ENCODE measurements at regions not wholly inside any gene's neighbourhood (a gene's known extent, or its start where the extent isn't known, plus 50 kb on each side); places are given as distances from the start of the nearest gene placed in this dataset.

DNA sequence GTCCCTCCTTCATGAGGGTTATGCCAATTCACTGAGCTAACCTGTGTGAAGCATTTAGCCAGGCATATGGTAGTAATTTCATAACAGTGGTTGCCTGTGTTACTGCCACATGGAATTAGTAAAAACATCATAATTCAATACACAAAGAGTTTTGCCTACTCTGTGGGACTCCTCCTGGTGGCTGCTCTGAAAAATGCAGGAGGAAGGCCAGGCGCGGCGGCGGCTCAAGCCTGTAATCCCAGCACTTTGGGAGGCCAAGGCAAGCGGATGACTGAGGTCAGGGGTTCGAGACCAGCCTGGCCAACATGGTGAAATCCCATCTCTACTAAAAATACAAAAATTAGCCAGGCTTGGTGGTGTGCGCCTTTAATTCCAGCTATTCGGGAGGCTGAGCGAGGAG lies 547.3 kb downstream of the CDK5RAP2 start:
- TF ChIP-seq TAF1 (IDR thresholded peaks at IDR 0.05; ENCODE audit: low read depth, low read length) = no peak
- no peak for TF ChIP-seq PAX5 (IDR thresholded peaks at IDR 0.05; ENCODE audit: insufficient read depth, low read length, severe bottlenecking)
- TF ChIP-seq POU2F2 (IDR thresholded peaks at IDR 0.05; ENCODE audit: low read depth, low read length) = no peak
- no peak for FAIRE-seq
- no peak for DNase-seq (ENCODE audit: insufficient read length, low spot score)

DNA sequence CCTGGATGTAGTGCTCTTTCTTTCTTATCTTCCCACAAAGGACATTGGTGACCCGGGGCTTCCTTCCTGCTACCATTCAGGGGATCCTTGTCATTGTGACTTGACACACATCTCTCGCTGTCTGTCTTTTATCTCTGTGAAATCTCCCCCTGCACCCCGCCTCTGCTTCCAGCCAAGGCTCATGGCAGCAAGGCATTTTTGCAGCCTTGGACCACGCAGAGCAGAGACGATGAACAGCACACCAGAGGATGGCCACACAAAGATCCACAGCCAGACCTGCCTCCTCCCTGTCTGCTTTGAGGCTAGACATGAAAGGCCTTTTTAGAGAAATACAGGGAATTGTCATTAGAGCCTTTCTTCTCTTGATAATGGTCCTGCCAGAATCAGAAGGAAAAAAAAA lies 549.1 kb downstream of the CDK5RAP2 start:
- TF ChIP-seq POLR2A (IDR thresholded peaks at IDR 0.05; ENCODE audit: low read depth, low read length) (no peak), PAX5 (IDR thresholded peaks at IDR 0.05; ENCODE audit: insufficient read depth, low read length, severe bottlenecking) (no peak), SPI1 (IDR thresholded peaks at IDR 0.05; ENCODE audit: low read depth, low read length) (no peak), POU2F2 (IDR thresholded peaks at IDR 0.05; ENCODE audit: low read depth, low read length) (no peak), POLR2AphosphoS5 (IDR thresholded peaks at IDR 0.05; ENCODE audit: low read depth, low read length) (no peak), TAF1 (IDR thresholded peaks at IDR 0.05; ENCODE audit: low read depth, low read length) (no peak)
- FAIRE-seq (no peak), DNase-seq (ENCODE audit: insufficient read length, low spot score) (no peak)

DNA sequence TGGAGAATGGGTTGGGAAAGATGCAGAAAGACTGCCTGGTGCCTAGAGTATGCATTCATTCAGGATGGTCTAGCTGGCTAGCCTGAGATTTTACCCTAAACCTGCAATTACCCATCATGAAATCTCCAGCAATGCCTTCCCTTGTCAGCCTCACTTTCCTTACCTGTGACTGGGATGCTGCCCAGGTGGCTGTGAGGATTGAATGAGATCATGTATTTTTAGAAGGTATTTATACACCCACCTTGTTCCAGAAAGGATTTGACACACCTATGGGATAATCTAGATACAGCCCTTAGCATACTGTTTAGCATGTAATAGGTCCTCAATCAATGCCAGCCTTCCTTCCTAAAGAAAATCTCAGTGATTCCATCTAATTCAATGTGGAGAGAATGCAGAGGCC lies 561.4 kb downstream of the CDK5RAP2 start:
- no peak for TF ChIP-seq PAX5 (IDR thresholded peaks at IDR 0.05; ENCODE audit: insufficient read depth, low read length, severe bottlenecking)
- no peak for TF ChIP-seq SPI1 (IDR thresholded peaks at IDR 0.05; ENCODE audit: low read depth, low read length)
- TF ChIP-seq POLR2A (IDR thresholded peaks at IDR 0.05; ENCODE audit: low read depth, low read length) = no peak
- no peak for TF ChIP-seq POU2F2 (IDR thresholded peaks at IDR 0.05; ENCODE audit: low read depth, low read length)
- TF ChIP-seq TAF1 (IDR thresholded peaks at IDR 0.05; ENCODE audit: low read depth, low read length) = no peak
- TF ChIP-seq POLR2AphosphoS5 (IDR thresholded peaks at IDR 0.05; ENCODE audit: low read depth, low read length) = no peak
- FAIRE-seq (no peak), DNase-seq (ENCODE audit: insufficient read length, low spot score) (no peak)

DNA sequence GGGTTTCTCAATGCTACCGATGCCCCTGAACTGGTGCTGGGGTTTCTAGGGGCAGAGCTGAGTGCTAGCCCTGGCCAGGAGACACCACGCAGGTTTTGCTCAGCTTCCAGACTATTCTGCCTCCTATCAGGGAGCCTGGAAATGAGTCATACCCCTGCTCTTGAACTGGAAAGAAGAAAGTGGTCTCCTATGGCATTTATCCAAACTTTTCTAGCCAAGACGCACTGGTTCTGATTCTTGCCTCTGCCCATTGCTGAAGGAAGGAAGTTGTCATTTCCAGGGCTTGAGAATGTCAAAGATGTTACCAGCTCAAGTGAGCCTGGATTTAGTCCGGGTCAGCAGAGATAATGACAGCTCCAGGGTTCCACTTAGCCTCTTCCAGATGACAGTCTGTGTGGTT lies 561.9 kb downstream of the CDK5RAP2 start:
- TF ChIP-seq PAX5 (IDR thresholded peaks at IDR 0.05; ENCODE audit: insufficient read depth, low read length, severe bottlenecking) (no peak), SPI1 (IDR thresholded peaks at IDR 0.05; ENCODE audit: low read depth, low read length) (no peak), POU2F2 (IDR thresholded peaks at IDR 0.05; ENCODE audit: low read depth, low read length) (no peak), POLR2A (IDR thresholded peaks at IDR 0.05; ENCODE audit: low read depth, low read length) (no peak), TAF1 (IDR thresholded peaks at IDR 0.05; ENCODE audit: low read depth, low read length) (no peak), POLR2AphosphoS5 (IDR thresholded peaks at IDR 0.05; ENCODE audit: low read depth, low read length) (no peak)
- no peak for FAIRE-seq

DNA sequence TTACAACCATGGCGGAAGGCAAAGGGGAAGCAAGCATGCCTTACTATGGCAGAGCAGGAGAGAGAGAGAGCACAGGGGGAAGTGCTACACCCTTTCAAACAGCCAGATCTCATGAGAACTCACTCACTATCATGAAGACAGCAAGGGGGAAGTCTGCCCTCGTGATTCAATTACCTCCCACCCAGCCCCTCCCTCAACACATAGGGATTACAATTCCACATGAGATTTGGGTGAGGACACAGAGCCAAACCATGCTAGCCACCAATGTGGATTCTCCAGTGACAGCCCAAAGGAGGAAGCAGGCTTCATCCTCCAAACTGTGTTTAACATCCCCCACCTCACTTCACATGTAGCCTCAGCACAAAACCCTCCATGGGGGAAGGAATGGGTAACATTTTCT lies 563.7 kb downstream of the CDK5RAP2 start:
- TF ChIP-seq POLR2A (IDR thresholded peaks at IDR 0.05; ENCODE audit: low read depth, low read length) = no peak
- no peak for TF ChIP-seq PAX5 (IDR thresholded peaks at IDR 0.05; ENCODE audit: insufficient read depth, low read length, severe bottlenecking)
- TF ChIP-seq SPI1 (IDR thresholded peaks at IDR 0.05; ENCODE audit: low read depth, low read length) = no peak
- TF ChIP-seq POLR2AphosphoS5 (IDR thresholded peaks at IDR 0.05; ENCODE audit: low read depth, low read length) = no peak
- FAIRE-seq (no peak), DNase-seq (ENCODE audit: insufficient read length, low spot score) (no peak)

More for the DNA sequence above, 561.9 kb downstream of the CDK5RAP2 start:
- no peak for DNase-seq (ENCODE audit: insufficient read length, low spot score)

DNA sequence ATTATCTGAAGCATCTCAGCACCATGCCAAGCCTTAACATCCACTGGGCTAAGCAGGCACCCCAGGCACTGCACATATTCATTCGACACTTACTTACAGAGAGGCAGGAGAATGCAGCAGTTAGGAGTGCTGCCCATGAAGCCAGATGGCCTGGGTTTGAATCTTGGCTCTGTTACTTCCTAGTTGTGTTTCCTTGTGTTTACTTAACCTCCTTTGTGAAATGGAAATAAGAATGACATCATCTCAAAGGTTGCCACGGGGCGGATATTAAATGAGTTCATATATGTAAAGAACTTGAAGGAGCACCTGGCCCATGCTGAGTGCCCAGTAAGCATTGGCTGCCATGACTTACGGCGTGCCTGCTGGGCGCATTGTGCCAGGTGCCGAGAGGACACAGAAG lies 565.2 kb downstream of the CDK5RAP2 start:
- DNase-seq (ENCODE audit: insufficient read length, low spot score) = no peak
- no peak for FAIRE-seq

DNA sequence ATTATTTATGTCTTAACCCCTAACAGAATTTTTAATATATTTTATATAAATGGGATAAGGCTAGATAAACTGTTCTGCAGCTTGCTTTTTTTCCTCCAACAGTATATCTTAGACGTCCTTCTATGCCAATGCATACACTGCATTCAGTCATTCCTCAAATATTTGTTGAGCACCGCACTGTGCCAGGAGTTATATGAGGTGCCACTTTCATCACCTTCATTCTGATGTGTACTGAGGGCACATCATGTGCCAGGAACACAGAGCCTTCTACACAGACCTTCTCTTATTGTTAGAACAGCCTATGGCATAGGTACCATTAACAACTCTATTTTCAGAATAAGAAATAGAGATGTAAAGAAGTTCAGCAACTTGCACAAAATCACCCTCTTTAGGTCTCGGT lies 570.1 kb downstream of the CDK5RAP2 start:
- FAIRE-seq (no peak), DNase-seq (ENCODE audit: insufficient read length, low spot score) (no peak)
- no peak for TF ChIP-seq POLR2A (IDR thresholded peaks at IDR 0.05; ENCODE audit: low read depth, low read length)
- no peak for TF ChIP-seq POU2F2 (IDR thresholded peaks at IDR 0.05; ENCODE audit: low read depth, low read length)
- no peak for TF ChIP-seq POLR2AphosphoS5 (IDR thresholded peaks at IDR 0.05; ENCODE audit: low read depth, low read length)
- TF ChIP-seq SPI1 (IDR thresholded peaks at IDR 0.05; ENCODE audit: low read depth, low read length) = no peak
- no peak for TF ChIP-seq PAX5 (IDR thresholded peaks at IDR 0.05; ENCODE audit: insufficient read depth, low read length, severe bottlenecking)
- TF ChIP-seq TAF1 (IDR thresholded peaks at IDR 0.05; ENCODE audit: low read depth, low read length) = no peak

More for the DNA sequence above, 565.2 kb downstream of the CDK5RAP2 start:
- TF ChIP-seq POLR2A (IDR thresholded peaks at IDR 0.05; ENCODE audit: low read depth, low read length) = no peak
- TF ChIP-seq TAF1 (IDR thresholded peaks at IDR 0.05; ENCODE audit: low read depth, low read length) = no peak
- no peak for TF ChIP-seq SPI1 (IDR thresholded peaks at IDR 0.05; ENCODE audit: low read depth, low read length)
- TF ChIP-seq POLR2AphosphoS5 (IDR thresholded peaks at IDR 0.05; ENCODE audit: low read depth, low read length) = no peak
- TF ChIP-seq PAX5 (IDR thresholded peaks at IDR 0.05; ENCODE audit: insufficient read depth, low read length, severe bottlenecking) = no peak
- no peak for TF ChIP-seq POU2F2 (IDR thresholded peaks at IDR 0.05; ENCODE audit: low read depth, low read length)

DNA sequence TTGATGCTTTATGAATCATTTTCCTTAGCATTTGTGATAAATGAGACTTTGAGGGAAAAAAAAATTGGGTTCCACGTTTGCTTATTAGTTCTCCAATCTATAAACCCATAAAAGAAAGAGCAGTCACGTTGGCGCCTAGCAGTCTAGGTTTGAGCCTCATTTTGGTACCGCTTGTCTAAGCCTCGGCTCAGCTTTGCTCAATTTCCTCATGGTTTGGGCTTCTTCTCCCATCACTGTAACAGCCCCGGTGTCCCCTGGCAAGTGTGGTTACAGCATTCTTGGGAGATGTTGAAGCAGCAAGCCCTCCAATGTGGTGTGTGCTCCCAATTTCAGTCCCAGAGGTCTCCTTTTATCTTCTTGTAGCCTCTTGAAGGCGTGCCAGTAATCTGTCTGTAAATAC lies 578.4 kb downstream of the CDK5RAP2 start:
- no peak for DNase-seq (ENCODE audit: insufficient read length, low spot score)
- TF ChIP-seq PAX5 (IDR thresholded peaks at IDR 0.05; ENCODE audit: insufficient read depth, low read length, severe bottlenecking) = no peak
- no peak for TF ChIP-seq POU2F2 (IDR thresholded peaks at IDR 0.05; ENCODE audit: low read depth, low read length)
- no peak for TF ChIP-seq SPI1 (IDR thresholded peaks at IDR 0.05; ENCODE audit: low read depth, low read length)
- no peak for TF ChIP-seq POLR2AphosphoS5 (IDR thresholded peaks at IDR 0.05; ENCODE audit: low read depth, low read length)
- TF ChIP-seq TAF1 (IDR thresholded peaks at IDR 0.05; ENCODE audit: low read depth, low read length) = no peak
- no peak for FAIRE-seq

DNA sequence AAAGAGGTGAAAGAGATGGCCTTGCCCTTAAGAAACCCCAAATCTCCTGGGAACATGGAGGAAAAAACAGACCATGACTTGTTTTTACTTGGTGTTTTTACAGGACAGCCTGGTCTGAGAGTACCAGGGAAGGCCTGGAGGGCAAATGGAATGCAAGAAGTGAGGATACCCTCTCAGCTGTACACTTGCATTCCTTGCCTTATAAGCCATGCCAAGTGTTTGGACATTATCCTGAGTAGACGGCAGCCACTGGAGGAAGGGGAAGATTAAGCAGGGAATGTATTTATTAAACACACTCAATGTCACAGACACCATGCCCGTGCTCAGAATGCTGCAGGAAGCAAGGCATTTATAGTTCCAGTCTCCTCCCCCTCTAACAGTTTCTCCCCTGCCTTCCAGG lies 581.4 kb downstream of the CDK5RAP2 start:
- DNase-seq (ENCODE audit: insufficient read length, low spot score) (no peak), FAIRE-seq (no peak)
- TF ChIP-seq TAF1 (IDR thresholded peaks at IDR 0.05; ENCODE audit: low read depth, low read length) (no peak), PAX5 (IDR thresholded peaks at IDR 0.05; ENCODE audit: insufficient read depth, low read length, severe bottlenecking) (no peak), POLR2AphosphoS5 (IDR thresholded peaks at IDR 0.05; ENCODE audit: low read depth, low read length) (no peak), SPI1 (IDR thresholded peaks at IDR 0.05; ENCODE audit: low read depth, low read length) (no peak), POLR2A (IDR thresholded peaks at IDR 0.05; ENCODE audit: low read depth, low read length) (no peak), POU2F2 (IDR thresholded peaks at IDR 0.05; ENCODE audit: low read depth, low read length) (no peak)

DNA sequence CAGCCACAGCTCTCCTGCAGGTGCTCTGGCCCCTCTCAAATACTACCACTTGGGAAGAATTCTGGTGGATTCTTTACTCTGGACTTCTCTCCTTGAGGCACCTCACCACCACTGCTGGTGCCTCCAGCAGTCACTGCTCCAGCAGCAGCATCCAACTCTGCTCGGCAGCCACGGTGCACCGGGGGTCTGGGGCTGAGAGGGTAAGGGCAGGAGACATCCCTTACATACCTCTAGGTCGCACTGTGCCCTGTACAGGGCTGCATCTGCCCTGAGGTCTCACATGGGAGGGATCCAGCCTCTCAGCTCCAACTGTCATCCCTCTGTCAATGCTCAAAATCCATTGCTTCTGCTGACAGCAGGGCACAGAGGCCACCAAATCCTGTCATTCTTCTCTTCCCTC lies 588.2 kb downstream of the CDK5RAP2 start:
- DNase-seq (ENCODE audit: insufficient read length, low spot score) (no peak), FAIRE-seq (no peak)
- TF ChIP-seq TAF1 (IDR thresholded peaks at IDR 0.05; ENCODE audit: low read depth, low read length) (no peak), POLR2AphosphoS5 (IDR thresholded peaks at IDR 0.05; ENCODE audit: low read depth, low read length) (no peak), POLR2A (IDR thresholded peaks at IDR 0.05; ENCODE audit: low read depth, low read length) (no peak), SPI1 (IDR thresholded peaks at IDR 0.05; ENCODE audit: low read depth, low read length) (no peak), POU2F2 (IDR thresholded peaks at IDR 0.05; ENCODE audit: low read depth, low read length) (no peak), PAX5 (IDR thresholded peaks at IDR 0.05; ENCODE audit: insufficient read depth, low read length, severe bottlenecking) (no peak)

Measured in GM12891 (cell line).